Neural cell (in vitro differentiated cells): ENCODE measurements at regions not wholly inside any gene's neighbourhood (a gene's known extent, or its start where the extent isn't known, plus 50 kb on each side); places are given as distances from the start of the nearest gene placed in this dataset.

Experiments
- H2AFZ ChIP-seq: fragments of 200-600, 300-800 bp; sonication (generic), shearing (Covaris generic); 2 replicates; pipeline ENCODE4 v1.6.0; 2014; ENCODE audit warnings: low read depth, mild to moderate bottlenecking, antibody characterized with exemption, low read length, moderate library complexity
- H3F3A ChIP-seq: fragments of 200-600 bp; shearing (Covaris generic); 2 replicates; pipeline ENCODE4 v1.6.1; 2016; ENCODE audit warnings: mild to moderate bottlenecking, moderate library complexity, mixed read lengths, antibody characterized with exemption, low read length; ENCODE audit not compliant: insufficient read depth, poor library complexity, severe bottlenecking
- H3K27ac ChIP-seq: fragments of 200-600, 300-800 bp; sonication (generic), shearing (Covaris generic); 2 replicates; pipeline ENCODE4 v1.5.1; 2014; ENCODE audit warnings: mild to moderate bottlenecking, low read length, moderate library complexity
- H3K27me3 ChIP-seq: fragments of 300-800, 200-600 bp; sonication (generic), shearing (Covaris generic); 2 replicates; pipeline ENCODE4 v1.6.0; 2014; ENCODE audit warnings: mild to moderate bottlenecking, low read depth, low read length, moderate library complexity; ENCODE audit not compliant: insufficient read depth
- H3K36me3 ChIP-seq: fragments of 300-800, 200-600 bp; sonication (generic), shearing (Covaris generic); 2 replicates; pipeline ENCODE4 v1.5.1; 2014; ENCODE audit warnings: mild to moderate bottlenecking, antibody characterized with exemption, low read length, moderate library complexity; ENCODE audit not compliant: insufficient read depth
- H3K4me2 ChIP-seq: fragments of 300-800, 200-600 bp; sonication (generic), shearing (Covaris generic); 2 replicates; pipeline ENCODE4 v1.6.0; 2014; ENCODE audit warnings: mild to moderate bottlenecking, low read length
- H3K4me3 ChIP-seq: fragments of 300-800, 200-600 bp; sonication (generic), shearing (Covaris generic); 2 replicates; pipeline ENCODE4 v1.5.1; 2014; ENCODE audit warnings: mild to moderate bottlenecking, low read length, moderate library complexity
- H3K79me2 ChIP-seq: fragments of 200-600 bp; shearing (Covaris generic); replicated peaks from 2 replicates; pipeline ENCODE4 v1.6.0; 2014; ENCODE audit warnings: mild to moderate bottlenecking, low read length, moderate library complexity; ENCODE audit not compliant: insufficient read depth
- H3K9ac ChIP-seq: fragments of 300-800, 200-600 bp; sonication (generic), shearing (Covaris generic); 2 replicates; pipeline ENCODE4 v1.6.1; 2016; ENCODE audit warnings: mild to moderate bottlenecking, low read length, mixed read lengths
- H3K9me2 ChIP-seq: fragments of 200-600 bp; shearing (Covaris generic); 2 replicates; pipeline ENCODE4 v1.6.1; 2016; ENCODE audit warnings: mild to moderate bottlenecking, low read length, mixed read lengths; ENCODE audit not compliant: insufficient read depth
- H3K9me3 ChIP-seq: fragments of 200-600, 300-800 bp; sonication (generic), shearing (Covaris generic); 2 replicates; pipeline ENCODE4 v1.6.1; 2016; ENCODE audit warnings: mild to moderate bottlenecking, mixed run types, low read length, moderate library complexity, mixed read lengths
- H4K20me1 ChIP-seq: fragments of 200-600 bp; shearing (Covaris generic); 2 replicates; pipeline ENCODE4 v1.6.1; 2016; ENCODE audit warnings: mild to moderate bottlenecking, mixed run types; ENCODE audit not compliant: insufficient read depth
- CTCF ChIP-seq: fragments of 450-650 bp; IDR thresholded peaks from 2 replicates; pipeline ENCODE4 v1.5.1; 2014; ENCODE audit warnings: antibody characterized with exemption, mild to moderate bottlenecking, moderate library complexity; ENCODE audit not compliant: poor library complexity, severe bottlenecking
- EP300 ChIP-seq: fragments of 450-650 bp; conservative IDR thresholded peaks from 2 replicates; pipeline ENCODE4 v1.6.1; 2014; ENCODE audit warnings: antibody characterized with exemption, mild to moderate bottlenecking, moderate library complexity; ENCODE audit not compliant: poor library complexity, severe bottlenecking
- EZH2 ChIP-seq: fragments of 200-600, 300-800 bp; shearing (Covaris generic), sonication (generic); IDR thresholded peaks from 2 replicates; pipeline ENCODE4 v1.6.1; 2014; ENCODE audit warnings: antibody characterized with exemption, low read length, borderline replicate concordance, mild to moderate bottlenecking; ENCODE audit not compliant: insufficient read depth, poor library complexity, severe bottlenecking
- MXI1 ChIP-seq: fragments of 450-650 bp; conservative IDR thresholded peaks from 2 replicates; pipeline ENCODE4 v1.6.1; 2014; ENCODE audit warnings: antibody characterized with exemption, mild to moderate bottlenecking; ENCODE audit not compliant: poor library complexity, severe bottlenecking
- POLR2AphosphoS5 ChIP-seq: IDR thresholded peaks from 2 replicates; pipeline ENCODE4 v1.6.1; 2012
- RAD21 ChIP-seq: fragments of 450-650 bp; conservative IDR thresholded peaks from 2 replicates; pipeline ENCODE4 v1.6.1; 2014; ENCODE audit warnings: antibody characterized with exemption, mild to moderate bottlenecking, moderate library complexity
- REST ChIP-seq: IDR thresholded peaks from 2 replicates; pipeline ENCODE4 v1.6.1; 2012; ENCODE audit warnings: borderline replicate concordance
- SMC3 ChIP-seq: fragments of 450-650 bp; conservative IDR thresholded peaks from 2 replicates; pipeline ENCODE4 v1.6.1; 2014; ENCODE audit warnings: antibody characterized with exemption, mild to moderate bottlenecking, moderate library complexity; ENCODE audit not compliant: poor library complexity
- TAF1 ChIP-seq: IDR thresholded peaks from 2 replicates; pipeline ENCODE4 v1.6.1; 2012; ENCODE audit warnings: low read depth

- no peaks in the 10 kb centered on the region for H3K36me3 ChIP-seq
- no peak overlapping the region for H3K4me3 ChIP-seq
- TF ChIP-seq REST (no peak), MXI1 (no peak), RAD21 (no peak), TAF1 (no peak), EP300 (no peak), POLR2AphosphoS5 (no peak), SMC3 (no peak), EZH2 (no peak), CTCF (no peak)
- H2AFZ ChIP-seq: no peak overlapping the region
- no peaks in the 10 kb centered on the region for H3K79me2 ChIP-seq
- H3K27ac ChIP-seq: no peak overlapping the region
- H3K27me3 ChIP-seq: no peaks in the 10 kb centered on the region
- no peaks in the 10 kb centered on the region for H3F3A ChIP-seq
- H3K9me2 ChIP-seq: no peaks in the 10 kb centered on the region
- no peak overlapping the region for H3K4me2 ChIP-seq
- H4K20me1 ChIP-seq: no peaks in the 10 kb centered on the region
- H3K9ac ChIP-seq: no peak overlapping the region
- H3K9me3 ChIP-seq: no peaks in the 10 kb centered on the region
Observed at GRCh38 chr5:110351430-110351829, 375.0 kb downstream of the TMEM232 start.

GRCh38 chr5:110354311-110354710, 372.2 kb downstream of the TMEM232 start:
- Histone ChIP-seq H3K79me2 (no peaks in the 10 kb centered on the region), H3K9me2 (no peaks in the 10 kb centered on the region), H3K27ac (no peak overlapping the region), H3K9me3 (no peaks in the 10 kb centered on the region), H4K20me1 (no peaks in the 10 kb centered on the region), H3K4me2 (no peak overlapping the region), H3K27me3 (no peaks in the 10 kb centered on the region), H3F3A (no peaks in the 10 kb centered on the region), H3K4me3 (no peak overlapping the region), H2AFZ (no peak overlapping the region), H3K9ac (no peak overlapping the region), H3K36me3 (no peaks in the 10 kb centered on the region)
- TF ChIP-seq SMC3: no peak
- no peak for TF ChIP-seq REST
- TF ChIP-seq EZH2: no peak
- no peak for TF ChIP-seq CTCF
- TF ChIP-seq MXI1: no peak
- no peak for TF ChIP-seq EP300
- TF ChIP-seq TAF1: no peak
